ENCODE measurements at regions not wholly inside any gene's neighbourhood (a gene's known extent, or its start where the extent isn't known, plus 50 kb on each side); places are given as distances from the start of the nearest gene placed in this dataset.

DNA sequence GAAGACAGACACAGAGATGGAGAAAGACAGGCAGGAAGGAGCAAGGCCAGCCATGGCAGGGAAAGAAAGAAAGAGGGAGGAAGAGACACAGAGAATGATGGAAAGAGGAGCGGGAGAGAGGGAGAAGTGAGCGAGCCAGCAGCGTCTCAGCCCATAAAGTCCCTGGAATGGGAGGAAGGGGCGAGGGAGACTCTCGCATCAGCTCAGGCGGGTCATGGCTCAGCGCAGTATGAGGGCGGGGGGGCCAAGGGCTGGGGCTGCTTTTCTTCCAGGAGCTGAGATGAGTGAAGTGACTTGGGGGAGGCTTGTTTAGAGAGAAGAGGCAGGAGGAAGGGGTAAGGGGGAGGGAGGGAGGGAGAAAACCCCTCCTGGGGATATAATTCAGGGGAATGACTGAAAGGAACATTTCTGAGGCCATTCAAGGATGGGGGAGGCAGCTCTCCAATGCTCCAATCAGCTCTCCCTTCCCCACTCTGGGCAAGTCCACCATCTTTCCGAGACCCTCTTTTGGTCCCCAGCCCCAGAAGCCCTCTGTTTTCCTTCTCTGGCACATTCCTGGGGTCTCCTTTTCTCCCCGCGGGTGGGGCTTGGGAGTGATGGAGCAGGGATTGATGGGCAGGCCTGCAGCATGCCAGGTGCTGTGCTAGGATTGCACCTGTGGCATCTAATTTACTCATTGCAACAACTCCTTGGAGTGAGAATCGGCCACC lies 87.9 kb downstream of the HIF1AN start:
- TF ChIP-seq, protein P1, sequence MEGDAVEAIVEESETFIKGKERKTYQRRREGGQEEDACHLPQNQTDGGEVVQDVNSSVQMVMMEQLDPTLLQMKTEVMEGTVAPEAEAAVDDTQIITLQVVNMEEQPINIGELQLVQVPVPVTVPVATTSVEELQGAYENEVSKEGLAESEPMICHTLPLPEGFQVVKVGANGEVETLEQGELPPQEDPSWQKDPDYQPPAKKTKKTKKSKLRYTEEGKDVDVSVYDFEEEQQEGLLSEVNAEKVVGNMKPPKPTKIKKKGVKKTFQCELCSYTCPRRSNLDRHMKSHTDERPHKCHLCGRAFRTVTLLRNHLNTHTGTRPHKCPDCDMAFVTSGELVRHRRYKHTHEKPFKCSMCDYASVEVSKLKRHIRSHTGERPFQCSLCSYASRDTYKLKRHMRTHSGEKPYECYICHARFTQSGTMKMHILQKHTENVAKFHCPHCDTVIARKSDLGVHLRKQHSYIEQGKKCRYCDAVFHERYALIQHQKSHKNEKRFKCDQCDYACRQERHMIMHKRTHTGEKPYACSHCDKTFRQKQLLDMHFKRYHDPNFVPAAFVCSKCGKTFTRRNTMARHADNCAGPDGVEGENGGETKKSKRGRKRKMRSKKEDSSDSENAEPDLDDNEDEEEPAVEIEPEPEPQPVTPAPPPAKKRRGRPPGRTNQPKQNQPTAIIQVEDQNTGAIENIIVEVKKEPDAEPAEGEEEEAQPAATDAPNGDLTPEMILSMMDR (IDR thresholded peaks at IDR 0.05), result no peak
- TF ChIP-seq EZH2 (IDR thresholded peaks at IDR 0.05; ENCODE audit: borderline replicate concordance, insufficient read depth, low read depth, low read length, poor library complexity, severe bottlenecking), result no peak
